HTR-8/SVneo (cell line): ENCODE measurements at regions not wholly inside any gene's neighbourhood (a gene's known extent, or its start where the extent isn't known, plus 50 kb on each side); places are given as distances from the start of the nearest gene placed in this dataset.
A peak's percentile ranks its signal among the peaks of the same experiment; 100 is the strongest.
"Not testable (repeated sequence)": the region's sequence is repeated elsewhere in the genome, so short reads cannot be mapped to it uniquely, and the experiment has no call there.

Experiments used
- DNase-seq: peaks from one replicate; pipeline ENCODE4 v3.0.0; 2011; ENCODE audit warnings: low spot score, mixed read lengths; ENCODE audit not compliant: insufficient read length
- FAIRE-seq: peaks from 2 replicates; lab custom pipeline; 2011; peaks lifted over from hg19 to GRCh38; lab: Jason Lieb, UNC

DNA sequence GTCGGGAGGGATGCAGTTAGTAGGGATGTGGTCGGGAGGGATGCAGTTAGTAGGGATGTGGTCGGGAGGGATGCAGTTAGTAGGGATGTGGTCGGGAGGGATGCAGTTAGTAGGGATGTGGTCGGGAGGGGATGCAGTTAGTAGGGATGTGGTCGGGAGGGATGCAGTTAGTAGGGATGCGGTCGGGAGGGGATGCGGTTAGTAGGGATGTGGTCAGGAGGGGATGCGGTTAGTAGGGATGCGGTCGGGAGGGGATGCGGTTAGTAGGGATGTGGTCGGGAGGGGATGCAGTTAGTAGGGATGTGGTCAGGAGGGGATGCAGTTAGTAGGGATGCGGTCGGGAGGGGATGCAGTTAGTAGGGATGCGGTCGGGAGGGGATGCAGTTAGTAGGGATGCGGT is 96.2 kb downstream of the BDH1 start:
- not testable (repeated sequence) for DNase-seq
- FAIRE-seq = peak; percentile 100

DNA sequence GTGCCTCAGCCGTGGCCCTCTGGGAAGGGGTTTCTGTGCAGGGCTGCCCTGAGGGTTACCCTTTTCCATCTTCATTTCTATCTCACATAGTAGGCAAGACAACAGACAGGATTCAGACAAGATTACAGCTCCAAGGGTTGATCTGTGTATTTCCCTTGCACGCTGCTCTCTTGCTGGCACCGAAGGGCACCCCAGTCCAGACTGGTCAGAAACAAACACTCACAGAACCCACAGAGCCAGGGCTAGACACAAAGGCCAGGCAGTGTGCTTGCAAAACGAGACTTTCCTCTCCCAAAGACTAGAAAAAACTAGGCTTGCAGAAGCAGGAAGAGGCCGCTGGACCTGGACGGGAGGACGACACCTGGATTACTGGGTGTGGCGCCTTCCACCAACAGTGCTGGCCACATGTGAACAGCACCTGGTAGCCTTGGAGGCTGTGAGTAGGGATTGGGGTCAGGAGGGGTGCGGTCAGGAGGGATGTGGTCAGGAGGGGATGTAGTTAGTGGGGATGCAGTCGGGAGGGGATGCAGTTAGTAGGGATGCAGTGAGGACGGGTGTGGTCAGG is 96.8 kb downstream of the BDH1 start:
- no peak for FAIRE-seq
- no peak for DNase-seq

DNA sequence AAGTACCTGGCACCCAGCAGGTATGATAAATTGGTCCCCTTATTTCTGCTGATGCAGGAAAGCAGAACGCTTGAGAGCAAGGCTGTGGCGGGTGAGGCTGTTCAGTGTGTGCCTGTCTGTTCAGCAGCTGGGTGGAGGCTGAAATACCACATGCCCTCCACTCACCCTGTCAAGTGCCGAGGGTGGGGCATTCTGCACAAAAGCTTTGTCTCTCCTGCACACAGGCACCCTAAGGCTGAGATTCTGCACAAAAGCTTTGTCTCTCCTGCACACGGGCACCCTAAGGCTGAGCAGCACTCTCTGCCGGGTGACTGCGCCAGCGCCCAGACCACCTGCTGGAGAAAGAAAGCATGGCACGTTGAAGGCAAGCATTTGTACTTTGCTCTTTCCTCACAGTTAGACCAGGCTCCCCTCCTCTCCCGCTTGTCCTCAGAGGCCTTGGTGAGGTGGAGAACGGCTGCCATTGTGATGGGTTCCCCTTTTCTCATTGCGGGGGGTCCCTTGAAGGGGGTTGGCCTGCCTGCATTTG is 97.5 kb downstream of the BDH1 start:
- FAIRE-seq = no peak
- peak; percentile 52 for DNase-seq

DNA sequence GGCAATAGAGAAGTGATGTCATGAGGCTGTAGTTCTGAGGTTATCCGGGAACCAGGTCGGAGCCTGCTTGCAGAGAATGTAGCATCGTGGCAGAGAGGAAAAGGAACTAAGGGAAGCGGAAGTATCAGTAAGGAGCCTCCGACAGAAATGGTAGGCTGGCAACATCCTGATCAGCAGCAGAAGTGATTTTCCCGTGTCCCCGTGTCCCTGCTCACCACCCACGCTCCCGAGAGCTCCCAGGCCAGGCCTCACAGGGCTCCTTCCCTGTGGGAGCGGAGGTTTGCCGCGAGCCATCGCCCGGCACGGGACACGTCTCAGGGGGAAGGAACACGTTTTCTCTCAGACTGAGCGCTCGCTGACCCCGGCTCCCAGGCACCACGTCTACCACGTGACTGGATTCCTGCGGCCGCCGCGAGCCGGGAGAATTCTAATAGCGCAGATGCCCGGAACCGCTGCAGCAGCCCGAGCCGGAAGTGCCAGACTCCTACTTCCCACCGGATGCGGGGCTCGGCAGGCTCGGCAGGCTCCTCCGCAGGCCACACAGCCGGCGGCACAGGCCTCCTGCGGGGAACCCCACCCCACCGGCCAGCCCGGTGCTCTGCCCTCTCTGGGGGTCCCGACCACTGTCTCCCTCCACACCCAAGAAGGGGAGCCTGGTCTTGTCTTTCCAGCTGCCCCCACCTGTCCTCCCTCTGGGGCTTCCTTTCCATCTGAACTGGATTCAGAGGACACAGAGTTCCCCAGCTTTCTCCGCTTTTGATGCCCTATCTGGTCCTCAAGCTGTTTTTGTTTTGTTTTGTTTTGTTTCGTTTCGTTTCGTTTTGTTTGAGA is 99.3 kb downstream of the BDH1 start:
- no peak for FAIRE-seq
- DNase-seq = peak; percentile 90

DNA sequence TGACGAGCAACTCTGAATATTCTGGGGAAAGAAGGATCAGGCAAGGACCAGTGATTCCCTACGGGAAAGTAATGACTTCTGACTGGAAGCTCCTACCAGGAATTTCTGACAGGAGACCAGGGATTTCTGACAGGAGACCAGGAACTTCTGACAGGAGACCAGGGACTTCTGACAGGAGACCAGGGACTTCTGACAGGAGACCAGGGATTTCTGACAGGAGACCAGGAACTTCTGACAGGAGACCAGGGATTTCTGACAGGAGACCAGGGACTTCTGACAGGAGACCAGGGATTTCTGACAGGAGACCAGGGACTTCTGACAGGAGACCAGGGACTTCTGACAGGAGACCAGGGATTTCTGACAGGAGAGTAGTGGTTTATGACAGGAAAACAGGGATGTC is 100.9 kb downstream of the BDH1 start:
- DNase-seq = not testable (repeated sequence)

DNA sequence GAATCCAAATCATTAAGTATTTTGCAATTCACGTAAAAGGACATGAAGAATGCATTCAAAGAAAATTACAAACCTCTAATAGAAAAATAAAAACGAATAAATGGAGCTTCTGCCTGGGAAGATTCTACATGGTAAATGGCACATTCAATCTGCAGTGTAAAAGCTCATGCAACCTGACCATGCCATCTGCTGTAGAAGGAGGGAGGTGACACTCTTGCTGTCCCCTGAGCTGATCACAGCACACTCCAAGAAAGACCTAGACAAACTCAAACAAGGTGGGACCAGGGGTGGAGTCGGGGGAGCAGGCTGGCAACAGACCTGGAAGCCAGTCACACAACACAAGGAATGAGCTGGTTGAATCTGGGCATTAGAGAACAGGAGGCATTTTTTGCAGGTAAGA is 101.8 kb downstream of the BDH1 start:
- no peak for FAIRE-seq
- peak; percentile 39 for DNase-seq

More for the DNA sequence above, 100.9 kb downstream of the BDH1 start:
- FAIRE-seq = not testable (repeated sequence)

DNA sequence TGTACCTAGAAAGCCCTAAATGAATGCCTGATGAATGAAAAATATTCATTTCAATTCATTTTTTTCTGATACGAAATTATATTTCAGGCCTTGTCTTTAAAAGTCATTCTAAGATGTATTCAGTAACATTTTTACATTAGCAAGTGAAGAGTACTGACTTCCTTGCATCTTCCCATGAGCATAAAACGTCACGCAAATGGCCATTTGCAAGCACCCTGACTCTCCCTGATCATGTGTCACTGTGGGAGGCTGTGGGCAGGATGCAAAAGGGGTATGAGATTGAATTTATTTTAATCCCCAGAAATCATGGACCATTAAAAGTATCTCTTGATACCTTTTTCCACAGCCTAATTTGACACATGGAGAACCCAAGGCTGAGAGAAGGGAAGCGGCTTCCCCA is 105.0 kb downstream of the BDH1 start:
- no peak for FAIRE-seq
- no peak for DNase-seq

DNA sequence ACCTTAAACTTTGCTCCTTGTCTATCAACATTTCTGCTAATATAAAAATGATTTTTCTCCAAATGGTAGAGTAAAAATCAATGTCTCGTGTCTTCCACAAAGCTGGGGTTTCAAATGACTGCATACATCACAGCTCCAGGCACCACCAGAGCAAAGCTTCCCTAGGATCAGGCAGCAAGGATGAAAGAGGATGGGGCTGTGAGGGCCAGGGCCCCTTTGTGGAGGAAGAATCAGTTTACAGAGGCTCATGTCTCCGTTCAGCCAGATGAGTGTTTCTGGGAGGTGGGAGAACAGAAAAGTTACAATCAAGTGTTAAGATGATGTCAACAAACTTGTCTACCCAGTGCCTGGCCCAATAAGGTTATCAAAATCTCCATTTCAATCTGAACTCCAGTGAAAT is 105.5 kb downstream of the BDH1 start:
- FAIRE-seq (no peak), DNase-seq (no peak)

DNA sequence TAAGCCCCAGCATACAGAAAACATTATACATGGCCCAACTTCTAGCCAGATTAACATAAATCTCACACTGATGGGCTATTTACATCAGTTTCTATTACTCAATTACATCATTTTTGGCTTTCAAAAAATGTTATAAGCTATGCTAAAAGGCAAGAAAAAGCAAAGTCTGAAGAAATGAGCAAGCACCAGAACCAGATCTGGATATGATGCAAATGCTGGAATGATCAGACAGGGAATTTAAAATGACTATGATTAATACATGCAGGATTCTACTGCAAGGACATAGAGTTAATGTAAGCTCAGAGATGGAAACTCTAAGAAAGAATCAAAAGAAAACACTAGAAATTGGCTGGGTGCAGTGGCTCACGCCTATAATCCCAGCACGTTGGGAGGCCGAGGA is 106.6 kb downstream of the BDH1 start:
- not testable (repeated sequence) for FAIRE-seq, DNase-seq

DNA sequence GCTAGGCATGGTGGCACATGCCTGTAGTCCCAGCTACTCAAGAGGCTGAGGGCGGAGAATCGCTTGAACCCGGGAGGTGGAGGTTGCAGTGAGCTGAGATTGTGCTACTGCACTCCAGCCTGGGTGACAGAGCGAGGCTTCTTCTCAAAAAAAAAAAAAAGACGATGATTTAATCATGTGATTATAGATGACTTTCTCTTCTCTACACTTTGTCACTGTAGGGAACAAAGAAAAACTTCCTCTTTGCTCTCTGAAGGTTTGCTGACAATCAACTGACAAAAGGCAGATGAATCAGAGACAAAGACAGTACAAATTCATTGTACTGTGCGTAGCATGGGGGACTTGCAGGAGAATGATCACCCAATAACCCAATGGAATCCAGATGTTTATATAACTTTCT is 108.0 kb downstream of the BDH1 start:
- DNase-seq, FAIRE-seq: not testable (repeated sequence)

DNA sequence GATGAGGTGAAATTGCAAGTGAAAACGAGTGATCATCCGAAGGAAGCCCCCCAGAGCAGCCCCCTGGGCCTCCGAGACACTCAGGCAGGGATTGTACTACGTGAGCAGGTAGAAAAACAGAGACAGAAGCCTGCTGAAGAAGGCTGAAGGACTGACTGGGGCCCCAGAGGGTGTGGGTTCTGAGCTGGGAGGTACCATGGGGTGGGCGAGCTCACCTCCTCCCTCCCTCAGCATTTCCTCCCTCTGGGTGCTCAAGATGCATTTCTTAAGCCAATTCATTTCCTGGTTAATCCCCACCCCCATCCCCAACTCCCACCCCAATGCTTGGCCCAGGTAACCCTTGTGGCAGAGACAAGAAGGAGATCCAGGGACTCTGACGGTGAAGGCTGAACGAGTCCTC is 108.7 kb downstream of the BDH1 start:
- DNase-seq (no peak), FAIRE-seq (no peak)

DNA sequence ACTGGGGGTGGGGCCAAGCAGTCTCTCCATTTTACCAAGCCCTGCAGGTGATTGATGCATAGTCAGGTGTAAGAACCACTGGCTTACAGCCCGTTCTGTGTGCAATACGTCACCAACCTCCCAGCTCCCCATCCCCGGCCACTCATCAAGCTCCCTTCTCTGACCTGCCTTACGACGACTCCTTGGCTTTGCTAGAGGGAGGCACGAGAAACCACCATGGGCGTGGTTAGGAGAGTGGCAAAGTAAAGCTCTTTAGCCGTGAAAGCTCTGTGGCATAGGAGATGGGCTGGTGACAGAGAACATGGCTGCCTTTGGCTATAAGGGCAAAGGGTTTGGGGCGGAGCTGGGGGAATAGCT is 109.1 kb downstream of the BDH1 start:
- no peak for DNase-seq

DNA sequence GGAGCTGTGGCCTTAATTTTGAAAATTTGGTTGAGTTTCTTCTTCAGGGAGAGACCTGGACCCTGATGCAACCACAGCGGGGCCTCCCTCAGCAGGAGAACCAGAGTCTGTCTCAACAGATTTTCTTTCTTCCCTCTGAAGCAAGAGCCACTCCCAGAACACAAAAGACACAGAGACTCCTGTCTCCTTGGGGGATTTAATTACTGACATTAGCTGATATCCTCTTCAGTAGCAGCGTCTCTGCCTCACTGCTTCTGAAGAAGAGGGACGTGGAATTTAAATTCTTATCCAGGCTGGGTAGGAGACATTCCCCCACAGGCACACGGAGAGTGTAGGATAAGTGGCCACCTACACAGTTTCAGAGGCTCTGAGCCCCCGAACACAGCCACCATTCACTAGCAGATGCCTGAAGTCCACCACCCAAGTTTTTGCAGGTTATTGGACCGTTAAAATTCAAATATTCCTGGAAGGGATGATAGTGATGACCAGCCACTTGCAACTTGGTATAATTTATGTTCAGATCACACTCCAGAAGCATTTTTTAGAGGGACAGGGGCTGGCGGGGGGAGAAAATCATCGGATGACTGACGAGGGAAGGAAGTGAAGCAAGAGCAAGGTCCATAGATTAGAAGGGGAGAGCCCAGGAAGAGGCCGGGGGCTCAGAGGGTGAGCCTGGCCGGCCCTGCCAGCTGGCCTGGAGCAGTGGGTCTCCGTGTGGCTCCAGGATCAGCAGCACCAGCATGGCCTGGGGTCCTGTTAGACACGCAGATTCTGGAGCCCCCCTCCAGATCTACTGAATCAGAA is 109.7 kb downstream of the BDH1 start:
- DNase-seq = no peak
- no peak for FAIRE-seq

More for the DNA sequence above, 109.1 kb downstream of the BDH1 start:
- FAIRE-seq = no peak

DNA sequence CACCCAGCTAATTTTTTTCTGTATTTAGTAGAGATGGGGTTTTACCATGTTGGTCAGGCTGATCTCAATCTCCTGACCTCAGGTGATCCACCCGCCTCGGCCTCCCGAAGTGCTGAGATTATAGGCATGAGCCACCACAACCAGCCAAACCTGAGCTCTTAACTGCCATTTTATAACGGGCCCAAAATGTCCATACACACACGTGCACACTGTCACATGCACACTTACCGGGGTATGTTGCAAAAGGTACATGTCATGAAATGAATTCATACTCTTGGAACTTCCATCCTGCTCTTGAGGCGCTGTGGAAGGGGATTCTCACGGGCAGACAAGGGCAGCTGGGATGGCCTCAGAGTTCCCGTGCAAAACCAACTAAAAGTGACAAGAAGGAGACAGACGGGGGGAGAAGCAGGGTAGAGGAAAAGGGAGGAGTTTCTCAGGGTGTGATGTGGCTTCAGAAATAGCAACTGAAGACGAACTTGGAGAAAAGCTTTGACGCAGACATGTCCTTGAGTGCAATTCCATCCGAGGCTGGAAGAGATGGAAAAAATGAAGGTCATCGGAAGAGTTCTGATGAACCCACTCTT is 110.9 kb downstream of the BDH1 start:
- FAIRE-seq = no peak

DNA sequence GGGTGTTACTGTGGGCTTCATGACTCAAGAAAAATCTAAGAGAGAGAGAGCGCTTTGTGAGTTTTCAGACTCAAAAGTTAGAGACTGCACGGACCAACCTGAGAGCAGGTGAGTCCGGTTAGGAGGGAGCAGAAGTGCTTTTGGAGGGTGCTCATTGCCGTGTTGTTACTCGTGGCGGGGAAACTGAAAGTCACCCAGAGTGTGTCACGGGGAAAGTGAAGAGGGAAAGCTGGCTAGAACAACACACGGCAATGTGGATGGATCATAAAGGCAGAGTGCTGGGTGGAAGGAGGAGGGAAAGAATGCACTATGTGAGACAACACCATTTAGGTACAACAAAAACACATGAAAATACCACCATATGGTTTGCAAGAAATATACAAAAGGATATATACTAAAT is 112.3 kb downstream of the BDH1 start:
- no peak for FAIRE-seq
- no peak for DNase-seq

More for the DNA sequence above, 110.9 kb downstream of the BDH1 start:
- no peak for DNase-seq

DNA sequence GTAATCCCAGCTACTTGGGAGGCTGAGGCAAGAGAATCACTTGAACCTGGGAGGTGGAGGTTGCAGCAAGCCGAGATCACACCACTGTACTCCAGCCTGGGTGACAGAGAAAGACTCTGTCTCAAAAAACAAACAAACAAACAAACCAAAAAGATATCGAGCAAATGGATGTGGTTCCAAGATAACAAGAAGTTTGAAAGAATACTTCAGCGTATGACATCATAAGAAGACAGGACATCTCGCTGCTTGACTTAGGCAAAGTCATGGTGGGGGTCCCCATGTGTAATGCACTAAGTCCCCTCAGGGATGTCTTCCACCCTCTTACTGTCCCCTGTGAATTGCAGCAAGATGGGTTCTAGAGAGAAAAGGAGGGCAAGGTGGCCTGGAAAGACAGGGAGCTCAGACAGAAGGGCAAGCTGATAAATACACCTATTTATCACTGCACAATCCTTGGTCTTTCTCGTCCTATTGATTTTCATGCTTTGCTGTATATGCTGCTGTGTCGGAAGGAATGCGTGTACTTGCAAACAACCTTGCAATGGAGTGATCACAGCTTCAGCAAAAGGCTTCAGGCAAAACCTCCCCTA is 115.0 kb downstream of the BDH1 start:
- FAIRE-seq (no peak), DNase-seq (no peak)

DNA sequence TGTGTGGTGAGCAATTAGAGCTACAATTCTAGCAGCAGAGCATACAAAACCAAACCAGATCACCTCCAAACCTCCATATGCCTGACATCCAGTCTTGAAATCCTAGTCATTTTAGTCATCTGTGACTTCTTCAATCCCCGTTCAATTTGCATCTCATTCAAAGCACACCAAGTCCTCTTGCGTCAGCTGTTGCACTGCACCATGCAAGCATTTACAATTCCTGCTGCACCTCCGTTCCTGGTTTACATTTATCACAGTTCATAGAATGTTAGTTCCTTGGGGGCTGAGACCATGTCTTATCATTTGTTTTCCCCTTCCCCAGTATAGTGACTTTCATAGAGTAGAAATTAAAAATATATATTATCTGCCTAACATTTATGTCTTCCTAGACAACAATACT is 116.9 kb downstream of the BDH1 start:
- FAIRE-seq = no peak
- DNase-seq = no peak

DNA sequence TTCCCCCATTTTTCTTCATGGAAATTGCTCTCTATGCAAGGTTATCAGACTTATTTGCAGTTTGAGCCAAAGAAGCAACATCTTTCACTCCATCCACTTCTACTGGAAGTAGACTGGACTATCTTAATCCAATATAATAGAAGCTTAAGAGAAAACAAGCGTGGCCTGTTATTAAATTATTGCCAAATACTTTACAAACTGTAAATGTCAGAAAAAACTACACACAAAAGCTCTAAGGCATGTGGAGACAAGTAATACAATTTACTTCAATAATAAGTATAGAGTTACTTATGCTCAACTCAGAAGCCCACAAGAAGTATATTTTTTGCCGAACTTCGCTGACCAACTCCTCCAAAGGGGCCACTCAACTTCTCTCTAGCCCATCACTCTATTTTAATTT is 120.3 kb downstream of the BDH1 start:
- no peak for DNase-seq
- FAIRE-seq = no peak

DNA sequence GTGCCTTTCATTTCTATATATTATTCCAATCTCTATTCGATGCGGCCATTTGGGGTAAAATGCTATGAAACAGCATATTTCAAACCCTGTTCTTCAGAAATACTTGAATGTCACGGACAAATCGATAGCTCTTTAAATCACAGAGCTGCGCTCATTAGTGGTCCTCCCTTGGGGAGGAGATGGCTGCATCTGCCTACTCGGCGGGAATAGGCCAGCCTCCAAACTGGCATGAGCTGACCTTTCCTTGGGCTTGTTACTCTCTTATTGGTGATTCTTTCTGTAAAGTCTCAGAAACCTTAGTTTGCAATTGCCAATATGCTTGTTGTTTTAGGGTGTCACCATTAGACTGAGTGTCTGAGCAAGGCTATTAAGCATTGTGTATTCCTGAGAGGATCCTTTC is 120.9 kb downstream of the BDH1 start:
- DNase-seq (no peak), FAIRE-seq (no peak)
